Retina (tissue), 1 donor: ENCODE measurements at regions not wholly inside any gene's neighbourhood (a gene's known extent, or its start where the extent isn't known, plus 50 kb on each side); places are given as distances from the start of the nearest gene placed in this dataset.
A peak's percentile ranks its signal among the peaks of the same experiment; 100 is the strongest.
"Not testable (repeated sequence)": the region's sequence is repeated elsewhere in the genome, so short reads cannot be mapped to it uniquely, and the experiment has no call there.

ENCODE experiments used
- DNase-seq: peaks from one replicate; pipeline ENCODE4 v3.0.0-alpha.2; 2016

GRCh38 chrX:54615109-54615508, 85.1 kb downstream of the GNL3L start:
- DNase-seq, result no peak

GRCh38 chrX:54633641-54634040, 103.6 kb downstream of the GNL3L start:
- no peak for DNase-seq

GRCh38 chrX:54639018-54639345, 109.0 kb downstream of the GNL3L start:
- no peak for DNase-seq

GRCh38 chrX:54639346-54640102, 109.5 kb downstream of the GNL3L start:
- DNase-seq, result peak; percentile 95

- peak; percentile 3 for DNase-seq
Measured at GRCh38 chrX:54640103-54640690, 110.2 kb downstream of the GNL3L start.

GRCh38 chrX:54640736-54641135, 110.7 kb downstream of the GNL3L start:
- DNase-seq, result no peak

- no peak for DNase-seq
Measured at GRCh38 chrX:54641530-54641929, 111.5 kb downstream of the GNL3L start.

GRCh38 chrX:54647607-54648006, 117.6 kb downstream of the GNL3L start:
- DNase-seq, result not testable (repeated sequence)

GRCh38 chrX:54659547-54659946, 129.5 kb downstream of the GNL3L start:
- no peak for DNase-seq

- no peak for DNase-seq
Measured at GRCh38 chrX:54675762-54676161, 122.3 kb downstream of the ITIH6 start.

- DNase-seq, result no peak
Measured at GRCh38 chrX:54695231-54695630, 102.8 kb downstream of the ITIH6 start.

GRCh38 chrX:54695816-54696487, 102.1 kb downstream of the ITIH6 start:
- DNase-seq, result no peak
